ENCODE measurements at regions not wholly inside any gene's neighbourhood (a gene's known extent, or its start where the extent isn't known, plus 50 kb on each side); places are given as distances from the start of the nearest gene placed in this dataset.

- DNase-seq: no peak
Observed at GRCh38 chr2:18171191-18172139, 293.0 kb downstream of the KCNS3 start.

DNA sequence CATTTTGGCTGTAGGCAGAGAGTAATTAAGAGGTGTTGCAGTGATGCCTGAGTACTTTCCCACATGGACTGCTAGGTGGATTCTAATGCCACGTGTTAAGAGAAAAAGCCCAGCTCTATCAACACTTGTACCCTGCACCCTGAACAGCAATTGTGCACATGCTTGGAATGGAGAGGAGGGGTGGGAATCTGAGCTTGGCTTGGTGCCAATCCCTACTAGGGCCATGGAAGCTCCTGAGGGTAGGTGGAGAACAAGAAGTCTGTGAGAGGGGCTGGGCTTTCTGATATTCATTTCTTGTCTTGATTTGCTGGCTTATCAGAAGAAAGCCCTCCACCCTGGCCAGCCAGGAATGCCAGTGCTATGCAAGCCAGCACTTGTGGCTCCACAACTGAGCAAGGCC lies 292.2 kb downstream of the KCNS3 start:
- no peak for DNase-seq

DNA sequence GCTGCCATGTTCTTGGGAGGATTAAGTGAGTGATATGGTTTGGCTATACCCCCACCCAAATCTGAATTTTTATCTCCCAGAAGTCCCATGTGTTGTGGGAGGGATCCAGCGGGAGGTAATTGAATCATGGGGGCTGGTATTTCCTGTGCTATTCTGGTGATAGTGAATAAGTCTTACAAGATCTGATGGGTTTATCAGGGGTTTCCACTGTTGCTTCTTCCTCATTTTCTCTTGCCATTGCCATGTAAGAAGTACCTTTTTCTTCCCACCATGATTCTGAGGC lies 291.4 kb downstream of the KCNS3 start:
- no peak for DNase-seq

GRCh38 chr2:18169121-18169892 lies 290.8 kb downstream of the KCNS3 start:
- no peak for DNase-seq

- DNase-seq: no peak
Observed at GRCh38 chr2:18167871-18168270, 289.4 kb downstream of the KCNS3 start.

DNA sequence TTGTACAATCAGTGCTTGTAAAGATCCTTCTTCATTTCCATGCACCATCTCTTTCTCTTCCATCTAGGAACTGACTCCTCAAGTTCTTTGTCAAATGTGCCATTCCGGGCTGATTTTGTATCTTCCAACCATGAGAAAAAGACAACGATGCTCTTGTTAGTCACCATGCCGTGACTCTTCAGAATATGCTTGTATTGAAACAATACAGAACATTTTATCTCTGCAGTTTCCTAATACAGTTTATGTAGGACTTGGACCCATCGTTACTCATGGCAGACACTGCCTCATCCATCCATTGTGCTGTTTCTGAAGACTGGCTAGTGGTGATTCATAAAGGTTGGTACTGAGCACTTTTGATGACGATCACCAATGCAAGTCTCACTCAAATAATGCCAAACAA lies 283.2 kb downstream of the KCNS3 start:
- no peak for DNase-seq

DNA sequence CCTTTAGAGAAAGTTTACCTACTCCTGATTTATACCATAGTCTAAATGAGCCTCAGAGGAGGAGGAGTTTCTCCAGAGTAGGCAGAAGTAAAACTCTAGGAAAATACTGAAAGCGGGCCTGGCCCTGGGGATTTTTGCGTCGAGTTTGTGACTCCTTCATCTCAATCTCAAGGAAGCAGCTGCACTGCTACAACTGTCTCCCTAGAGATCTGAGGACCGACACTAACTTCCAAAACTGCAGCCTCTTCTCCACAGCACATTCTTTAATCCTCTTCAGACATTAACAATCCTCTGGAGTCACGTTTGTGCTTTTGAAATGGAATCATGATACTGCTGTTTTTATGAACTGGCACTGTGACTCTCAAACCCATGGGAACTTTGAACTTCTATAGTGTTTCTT lies 281.4 kb downstream of the KCNS3 start:
- no peak for DNase-seq

DNA sequence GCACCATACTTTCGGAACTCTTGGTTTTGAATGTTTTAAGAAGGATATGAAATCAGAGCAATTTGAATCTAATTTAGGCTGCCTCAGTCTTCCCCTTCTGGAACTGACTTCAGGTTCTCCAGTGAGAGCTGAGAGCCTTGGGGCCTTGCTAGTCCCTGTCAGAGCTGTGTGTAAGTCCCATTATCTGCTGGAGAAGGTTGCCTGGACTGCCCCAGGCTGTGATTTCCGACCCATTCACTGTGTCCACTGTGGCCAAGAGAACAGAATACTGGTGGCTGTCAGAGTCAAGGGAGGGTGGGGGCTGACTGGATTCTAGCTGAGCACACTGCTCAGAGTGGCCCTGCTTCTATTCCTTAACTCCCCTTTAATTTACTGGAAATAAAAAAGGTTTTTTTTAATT lies 278.0 kb downstream of the KCNS3 start:
- no peak for DNase-seq

DNA sequence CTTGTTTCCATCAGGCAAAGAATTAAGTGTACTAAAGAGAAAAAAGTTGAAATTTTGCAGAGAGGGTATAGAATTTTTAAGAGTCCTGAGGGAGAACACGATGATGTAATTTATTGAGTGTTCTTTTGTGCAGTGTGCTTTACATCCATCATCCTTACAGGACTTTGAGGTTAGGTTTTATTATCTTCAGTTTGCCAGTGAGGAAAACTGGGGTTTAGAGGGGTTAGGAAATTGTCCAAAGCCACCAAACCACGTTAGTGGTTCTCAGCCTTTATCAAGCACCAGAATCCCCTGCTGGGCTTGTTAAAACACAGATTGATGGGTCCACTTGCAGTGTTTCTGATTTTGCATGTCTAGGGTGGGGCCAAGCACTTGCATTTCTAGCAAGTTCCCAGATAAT lies 277.5 kb downstream of the KCNS3 start:
- DNase-seq: no peak

GRCh38 chr2:18154812-18155211 lies 276.3 kb downstream of the KCNS3 start:
- no peak for DNase-seq

- DNase-seq: no peak
Observed at GRCh38 chr2:18154259-18154658, 275.8 kb downstream of the KCNS3 start.

GRCh38 chr2:18153741-18154140 lies 275.3 kb downstream of the KCNS3 start:
- DNase-seq: no peak

GRCh38 chr2:18151237-18151636 lies 272.8 kb downstream of the KCNS3 start:
- no peak for DNase-seq

- DNase-seq: no peak
Observed at GRCh38 chr2:18149660-18150246, 271.3 kb downstream of the KCNS3 start.

DNA sequence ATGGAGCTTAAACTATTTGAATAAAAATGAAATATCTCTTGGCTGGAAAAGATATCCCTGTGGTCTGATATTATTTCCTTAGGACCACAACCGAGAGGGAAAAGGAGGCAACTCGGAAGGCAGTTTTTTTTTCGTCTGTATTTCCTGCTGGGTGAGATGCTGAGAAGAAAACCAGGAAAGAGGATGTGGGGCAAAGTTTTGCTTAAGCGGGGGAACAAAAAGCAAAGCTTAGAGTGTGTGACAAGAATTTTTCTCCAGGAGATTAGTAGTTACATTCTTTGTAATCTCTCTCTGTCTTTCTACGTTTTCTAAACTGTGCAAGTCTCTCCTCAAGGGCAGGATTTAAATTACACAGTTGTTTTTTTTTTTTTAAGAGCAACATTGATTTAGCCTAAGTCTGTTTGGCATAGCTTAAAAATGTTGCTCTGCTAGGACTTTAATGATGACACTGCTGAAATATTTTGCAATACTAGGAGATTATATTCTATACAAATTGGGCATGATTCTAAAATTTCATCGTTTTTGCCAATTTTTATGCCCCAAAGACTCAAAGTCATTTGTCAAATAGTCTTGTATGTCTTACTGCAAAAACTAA lies 258.5 kb downstream of the KCNS3 start:
- no peak for DNase-seq

GRCh38 chr2:18133310-18133709 lies 254.8 kb downstream of the KCNS3 start:
- no peak for DNase-seq

GRCh38 chr2:18132697-18133096 lies 254.2 kb downstream of the KCNS3 start:
- no peak for DNase-seq

GRCh38 chr2:18131761-18132160 lies 253.3 kb downstream of the KCNS3 start:
- DNase-seq: no peak

- DNase-seq: no peak
Observed at GRCh38 chr2:18129348-18129747, 250.9 kb downstream of the KCNS3 start.

- no peak for DNase-seq
Observed at GRCh38 chr2:18125303-18125702, 246.8 kb downstream of the KCNS3 start.

- DNase-seq: no peak
Observed at GRCh38 chr2:18124116-18124835, 245.8 kb downstream of the KCNS3 start.

- no peak for DNase-seq
Observed at GRCh38 chr2:18123577-18123976, 245.1 kb downstream of the KCNS3 start.

GRCh38 chr2:18123211-18123570 lies 244.7 kb downstream of the KCNS3 start:
- no peak for DNase-seq
